ENCODE measurements at regions not wholly inside any gene's neighbourhood (a gene's known extent, or its start where the extent isn't known, plus 50 kb on each side); places are given as distances from the start of the nearest gene placed in this dataset.

- TF ChIP-seq TEAD4 (CRISPR knock-in tag; IDR thresholded peaks at IDR 0.05) (no peak), CTCF (IDR thresholded peaks at IDR 0.05) (no peak), USF2 (CRISPR knock-in tag; IDR thresholded peaks at IDR 0.05) (no peak), CREB1 (CRISPR knock-in tag; IDR thresholded peaks at IDR 0.05) (no peak)
Measured at GRCh38 chr13:109646423-109646822, 140.0 kb downstream of the IRS2 start.
